NB4 (cell line): ENCODE measurements at regions not wholly inside any gene's neighbourhood (a gene's known extent, or its start where the extent isn't known, plus 50 kb on each side); places are given as distances from the start of the nearest gene placed in this dataset.
"Not testable (repeated sequence)": the region's sequence is repeated elsewhere in the genome, so short reads cannot be mapped to it uniquely, and the experiment has no call there.

Experiments used
- DNase-seq: peaks from one replicate; pipeline ENCODE4 v3.0.0; 2010; ENCODE audit warnings: low read depth
- H3K4me3 ChIP-seq: one replicate; pipeline ENCODE4 v1.5.1; 2011; ENCODE audit warnings: mild to moderate bottlenecking, low read depth, low read length, moderate library complexity
- MYC ChIP-seq: IDR thresholded peaks from 2 replicates; pipeline ENCODE4 v1.6.1; 2011; ENCODE audit warnings: low read depth, low read length
- POLR2A ChIP-seq: IDR thresholded peaks from 2 replicates; pipeline ENCODE4 v1.6.1; 2011; ENCODE audit warnings: mild to moderate bottlenecking; ENCODE audit not compliant: insufficient read length; ENCODE audit errors: extremely low read depth
- TF ChIP-seq, protein P1 (sequence below): IDR thresholded peaks from 2 replicates; pipeline ENCODE4 v1.6.1; 2011; ENCODE audit warnings: low read depth, low read length
- TF ChIP-seq, protein P2 (sequence below): IDR thresholded peaks from one replicate; pipeline ENCODE4 v1.5.1; 2012; ENCODE audit warnings: low read depth, low read length

DNA sequence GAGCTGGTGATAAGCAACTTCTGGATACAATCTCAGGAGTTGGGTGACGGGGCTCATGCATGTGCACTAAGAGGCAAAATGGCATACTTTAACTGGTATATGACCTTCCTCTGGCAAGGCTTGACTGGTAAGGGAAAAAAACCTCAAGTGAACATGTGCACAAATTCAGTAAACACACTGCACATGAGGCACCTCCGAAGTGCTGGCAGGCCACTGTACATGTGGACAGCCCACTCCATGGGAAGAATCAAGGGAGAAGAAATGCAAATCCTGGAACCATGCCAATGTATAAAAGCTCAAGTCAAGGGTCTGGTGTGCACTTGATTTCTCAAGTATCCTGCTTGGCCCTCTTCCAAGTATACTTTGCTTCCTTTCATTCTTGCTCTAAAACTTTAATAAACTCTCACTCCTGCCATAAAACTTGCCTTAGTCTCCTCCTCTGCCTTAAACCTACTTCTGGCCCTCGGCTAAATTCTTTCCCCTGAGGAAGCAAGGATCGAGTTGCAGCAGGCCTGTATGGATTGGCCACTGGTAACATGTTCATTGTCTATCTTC lies 167.2 kb downstream of the RAMP3 start:
- DNase-seq, result no peak
- H3K4me3 ChIP-seq, result no peak overlapping the region
- no peak for TF ChIP-seq MYC
- TF ChIP-seq POLR2A, result no peak
- TF ChIP-seq, protein P1, sequence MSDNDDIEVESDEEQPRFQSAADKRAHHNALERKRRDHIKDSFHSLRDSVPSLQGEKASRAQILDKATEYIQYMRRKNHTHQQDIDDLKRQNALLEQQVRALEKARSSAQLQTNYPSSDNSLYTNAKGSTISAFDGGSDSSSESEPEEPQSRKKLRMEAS, result no peak
- TF ChIP-seq, protein P2, sequence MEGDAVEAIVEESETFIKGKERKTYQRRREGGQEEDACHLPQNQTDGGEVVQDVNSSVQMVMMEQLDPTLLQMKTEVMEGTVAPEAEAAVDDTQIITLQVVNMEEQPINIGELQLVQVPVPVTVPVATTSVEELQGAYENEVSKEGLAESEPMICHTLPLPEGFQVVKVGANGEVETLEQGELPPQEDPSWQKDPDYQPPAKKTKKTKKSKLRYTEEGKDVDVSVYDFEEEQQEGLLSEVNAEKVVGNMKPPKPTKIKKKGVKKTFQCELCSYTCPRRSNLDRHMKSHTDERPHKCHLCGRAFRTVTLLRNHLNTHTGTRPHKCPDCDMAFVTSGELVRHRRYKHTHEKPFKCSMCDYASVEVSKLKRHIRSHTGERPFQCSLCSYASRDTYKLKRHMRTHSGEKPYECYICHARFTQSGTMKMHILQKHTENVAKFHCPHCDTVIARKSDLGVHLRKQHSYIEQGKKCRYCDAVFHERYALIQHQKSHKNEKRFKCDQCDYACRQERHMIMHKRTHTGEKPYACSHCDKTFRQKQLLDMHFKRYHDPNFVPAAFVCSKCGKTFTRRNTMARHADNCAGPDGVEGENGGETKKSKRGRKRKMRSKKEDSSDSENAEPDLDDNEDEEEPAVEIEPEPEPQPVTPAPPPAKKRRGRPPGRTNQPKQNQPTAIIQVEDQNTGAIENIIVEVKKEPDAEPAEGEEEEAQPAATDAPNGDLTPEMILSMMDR, result no peak

- DNase-seq, result peak; percentile 29
- no peak overlapping the region for H3K4me3 ChIP-seq
- no peak for TF ChIP-seq POLR2A
- TF ChIP-seq, protein P2, result no peak
- TF ChIP-seq, protein P1, result no peak
- no peak for TF ChIP-seq MYC
Measured at GRCh38 chr7:45325378-45325777, 167.8 kb downstream of the RAMP3 start.

DNA sequence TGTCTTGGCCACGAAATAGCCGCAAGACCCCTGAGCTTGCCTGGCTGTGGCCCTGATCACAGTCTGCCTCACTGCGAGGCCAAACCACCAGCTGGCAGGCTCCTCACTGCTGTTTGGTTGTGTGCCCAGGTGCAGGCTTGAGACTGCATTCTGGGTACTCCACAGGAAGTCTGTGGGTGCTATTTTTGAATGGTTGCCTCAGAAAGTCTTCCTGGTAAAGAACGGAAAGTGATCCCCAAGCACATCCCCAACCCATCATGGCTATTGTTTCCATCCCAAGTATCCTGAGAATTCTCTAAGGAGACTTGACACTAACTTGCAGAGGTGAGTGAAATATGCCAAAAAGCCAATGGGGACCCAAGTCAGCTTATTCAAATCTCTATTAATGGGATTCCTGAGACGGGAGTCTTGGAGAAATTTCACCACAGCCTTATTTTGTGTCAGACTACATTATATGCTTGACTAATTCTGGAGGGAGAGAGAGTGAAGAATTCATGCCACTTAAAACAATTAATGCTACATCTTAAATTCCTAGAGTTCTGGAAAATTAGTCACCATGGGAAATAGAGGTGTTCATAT lies 170.9 kb downstream of the RAMP3 start:
- no peak for TF ChIP-seq MYC
- TF ChIP-seq, protein P2, result no peak
- no peak for TF ChIP-seq POLR2A
- TF ChIP-seq, protein P1, result no peak
- DNase-seq, result no peak
- no peak overlapping the region for H3K4me3 ChIP-seq

- TF ChIP-seq, protein P1, result no peak
- no peak for TF ChIP-seq POLR2A
- no peak for TF ChIP-seq MYC
- TF ChIP-seq, protein P2, result no peak
- no peak overlapping the region for H3K4me3 ChIP-seq
- no peak for DNase-seq
Measured at GRCh38 chr7:45331563-45331962, 174.0 kb downstream of the RAMP3 start.

GRCh38 chr7:45335024-45335423 lies 177.4 kb downstream of the RAMP3 start:
- DNase-seq, H3K4me3 ChIP-seq: not testable (repeated sequence)

- no peak for DNase-seq
- H3K4me3 ChIP-seq, result no peak overlapping the region
- TF ChIP-seq MYC (no peak), POLR2A (no peak)
- TF ChIP-seq, protein P1, result no peak
- TF ChIP-seq, protein P2, result no peak
Measured at GRCh38 chr7:45342236-45342635, 184.6 kb downstream of the RAMP3 start.
